GM12878 (cell line): ENCODE measurements at regions not wholly inside any gene's neighbourhood (a gene's known extent, or its start where the extent isn't known, plus 50 kb on each side); places are given as distances from the start of the nearest gene placed in this dataset.

ENCODE experiments used
- ATAC-seq: fragments of 200-7000 bp; cut with Tn5 transposase; 3 replicates; pipeline ENCODE4 v1.9.1; 2020; ENCODE audit warnings: mild to moderate bottlenecking, moderate library complexity
- BruUV-seq: library from RNA; stranded (reverse); fragments of 400-500 nt; replicated peaks from 2 replicates; lab custom pipeline; 2021; lab: Mats Ljungman, UMichigan
- CTCF ChIA-PET: fragments of 300-600 bp; sonication (Branson Sonifier 250); formaldehyde crosslinking; extraction: SDS; loops from one replicate; lab custom pipeline; 2021; ENCODE audit warnings: inconsistent platforms; lab: Yijun Ruan, JAX
- POLR2A ChIA-PET: fragments of 350-600 bp; formaldehyde crosslinking; extraction: SDS; loops from one replicate; lab custom pipeline; 2021; ENCODE audit warnings: inconsistent platforms; lab: Charles Lee
- RAD21 ChIA-PET: fragments of 300-600 bp; sonication (Branson Sonifier 250); formaldehyde crosslinking; loops from one replicate; lab custom pipeline; 2023; ENCODE audit warnings: antibody characterized with exemption; ENCODE audit not compliant: unreplicated experiment; lab: Charles Lee
- SMC1A ChIA-PET: fragments of 300-600 bp; sonication (Branson Sonifier 250); formaldehyde crosslinking; loops from one replicate; lab custom pipeline; 2023; ENCODE audit not compliant: unreplicated experiment, uncharacterized antibody; lab: Charles Lee
- DNase-seq: peaks from one replicate; pipeline ENCODE4 v3.0.0-alpha.2; 2011; ENCODE audit warnings: low read depth, low spot score
- FAIRE-seq: peaks from 3 replicates; lab custom pipeline; 2011; peaks lifted over from hg19 to GRCh38; lab: Jason Lieb, UNC
- H2AFZ ChIP-seq: 2 replicates; pipeline ENCODE4 v1.6.0; 2011; ENCODE audit warnings: low read depth, low read length, control low read depth; ENCODE audit not compliant: control insufficient read depth
- H3K27ac ChIP-seq: 2 replicates; pipeline ENCODE4 v1.5.1; 2011; ENCODE audit warnings: control low read depth; ENCODE audit not compliant: control insufficient read depth, insufficient read depth
- H3K27me3 ChIP-seq, 2 experiments: replicated peaks in 1 of 2; 2 replicates each; pipeline versions ENCODE4 v1.6.0 to v1.6.1; 2011; ENCODE audit warnings: low read length in 1 of 2; ENCODE audit not compliant: control insufficient read depth in 2 of 2, insufficient read depth in 2 of 2
- H3K36me3 ChIP-seq, 2 experiments: 2 replicates each; pipeline ENCODE4 v1.5.1; 2011; ENCODE audit warnings: low read length in 1 of 2; ENCODE audit not compliant: control insufficient read depth in 2 of 2, insufficient read depth in 2 of 2
- H3K4me1 ChIP-seq: 2 replicates; pipeline ENCODE4 v1.6.1; 2011; ENCODE audit warnings: mild to moderate bottlenecking, low read length, moderate library complexity, mixed read lengths; ENCODE audit not compliant: control insufficient read depth, insufficient read depth
- H3K4me2 ChIP-seq: 2 replicates; pipeline ENCODE4 v1.6.0; 2011; ENCODE audit warnings: control low read depth; ENCODE audit not compliant: control insufficient read depth, insufficient read depth
- H3K4me3 ChIP-seq: fragments of 200-600 bp; sonication (generic); 2 replicates; pipeline ENCODE4 v1.5.1; 2016
- H3K79me2 ChIP-seq: 2 replicates; pipeline ENCODE4 v1.6.0; 2011; ENCODE audit warnings: low read length; ENCODE audit not compliant: control insufficient read depth, insufficient read depth
- H3K9ac ChIP-seq: 2 replicates; pipeline ENCODE4 v1.8.0; 2011; ENCODE audit warnings: low read length, control low read depth, mixed read lengths; ENCODE audit not compliant: control insufficient read depth, insufficient read depth
- H3K9me3 ChIP-seq: replicated peaks from 3 replicates; pipeline ENCODE4 v1.5.1; 2011; ENCODE audit warnings: mild to moderate bottlenecking, low read length; ENCODE audit not compliant: control insufficient read depth, insufficient read depth
- H4K20me1 ChIP-seq: 2 replicates; pipeline ENCODE4 v1.6.0; 2011; ENCODE audit not compliant: control insufficient read depth, insufficient read depth
- CBFB ChIP-seq: IDR thresholded peaks from 2 replicates; pipeline ENCODE4 v1.6.1; 2016; ENCODE audit warnings: antibody characterized with exemption, low read depth
- EZH2 ChIP-seq: IDR thresholded peaks from 2 replicates; pipeline ENCODE4 v1.6.1; 2012; ENCODE audit warnings: low read depth, mild to moderate bottlenecking, control low read depth, inconsistent platforms, low read length, borderline replicate concordance; ENCODE audit not compliant: control insufficient read depth
- KAT2A ChIP-seq: conservative IDR thresholded peaks from 2 replicates; pipeline ENCODE4 v1.6.1; 2011; ENCODE audit warnings: low read depth, low read length; ENCODE audit not compliant: control insufficient read depth
- MTA3 ChIP-seq: IDR thresholded peaks from 2 replicates; pipeline ENCODE4 v1.6.1; 2012; ENCODE audit warnings: low read length, inconsistent platforms, borderline replicate concordance
- SIN3A ChIP-seq: IDR thresholded peaks from 2 replicates; pipeline ENCODE4 v1.6.1; 2012; ENCODE audit warnings: low read depth, low read length, improper control_type of control experiment
- SP1 ChIP-seq: IDR thresholded peaks from one replicate; pipeline ENCODE4 v1.6.1; 2011; ENCODE audit warnings: low read depth, low read length
- SUPT20H ChIP-seq: IDR thresholded peaks from 2 replicates; pipeline ENCODE4 v1.6.1; 2011; ENCODE audit warnings: low read depth, mild to moderate bottlenecking, low read length, moderate library complexity, borderline replicate concordance; ENCODE audit not compliant: control insufficient read depth
- WGBS: methylation state at CpG from one replicate; pipeline ENCODE4 v1.1.6; 2016; ENCODE audit warnings: low lambda C conversion rate; ENCODE audit not compliant: insufficient replicate concordance, insufficient coverage; ENCODE audit errors: missing lambda C conversion rate; 5-methylcytosine and 5-hydroxymethylcytosine counted together
- in situ Hi-C: fragments of 300-500 bp; cut with MboI; formaldehyde crosslinking; loops from 9 replicates; pipeline ENCODE4 v1.14.3; 2018; ENCODE audit warnings: mixed read lengths
- intact Hi-C: fragments of 100-400 bp; cut with micrococcal nuclease; formaldehyde crosslinking; loops from one replicate; pipeline ENCODE4 v1.14.2; 2022; ENCODE audit not compliant: unreplicated experiment
- TF ChIP-seq, protein P1 (sequence below): fragments of 450-650 bp; IDR thresholded peaks from 2 replicates; pipeline ENCODE4 v1.6.1; 2017; ENCODE audit warnings: borderline replicate concordance
- TF ChIP-seq, protein P2 (sequence below): IDR thresholded peaks from 2 replicates; pipeline ENCODE4 v1.6.1; 2011; ENCODE audit warnings: mild to moderate bottlenecking, low read depth, low read length, moderate library complexity; ENCODE audit not compliant: insufficient replicate concordance
- TF ChIP-seq, protein P3 (sequence below): fragments of 450-650 bp; IDR thresholded peaks from 2 replicates; pipeline ENCODE4 v1.6.1; 2018; ENCODE audit warnings: borderline replicate concordance, mild to moderate bottlenecking; ENCODE audit not compliant: partially characterized antibody
- TF ChIP-seq, protein P4 (sequence below): fragments of 450-650 bp; IDR thresholded peaks from 2 replicates; pipeline ENCODE4 v1.6.1; 2017; ENCODE audit warnings: mild to moderate bottlenecking

DNA sequence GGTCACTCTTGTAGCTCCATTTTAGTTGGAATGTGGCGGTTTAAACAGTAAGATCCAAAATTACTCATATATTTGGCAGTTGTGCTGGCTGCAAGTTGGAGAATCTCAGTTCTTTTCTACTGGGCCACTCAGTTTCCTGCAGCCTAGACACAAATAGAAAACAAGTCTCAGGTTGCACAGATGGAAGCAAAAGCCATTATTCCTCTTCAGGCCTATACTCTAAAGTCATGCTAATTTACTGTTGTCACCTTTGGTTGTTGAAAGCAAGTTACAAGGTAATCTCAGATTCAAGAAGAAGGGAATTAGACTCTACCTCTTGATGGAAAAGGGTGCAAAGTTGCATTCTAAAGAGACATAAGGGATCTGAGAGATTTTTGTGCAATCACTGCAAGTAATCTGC, 345.4 kb downstream of the ADAM29 start:
- H3K9me3 ChIP-seq = no peaks in the 10 kb centered on the region
- no peak overlapping the region for H3K4me2 ChIP-seq
- FAIRE-seq (no peak), DNase-seq (no peak), ATAC-seq (no peak)
- SMC1A ChIA-PET = no interaction called here
- no peak overlapping the region for H3K4me3 ChIP-seq
- in situ Hi-C loops = no loop called here
- no peaks in the 10 kb centered on the region for H3K27me3 ChIP-seq
- no peak overlapping the region for H2AFZ ChIP-seq
- intact Hi-C loops = no loop called here
- H3K9ac ChIP-seq = no peak overlapping the region
- CTCF ChIA-PET = no interaction called here
- 14% methylated on average over 1 of the region's 1 CpG for WGBS
- no peak for TF ChIP-seq MTA3
- TF ChIP-seq, protein P1, sequence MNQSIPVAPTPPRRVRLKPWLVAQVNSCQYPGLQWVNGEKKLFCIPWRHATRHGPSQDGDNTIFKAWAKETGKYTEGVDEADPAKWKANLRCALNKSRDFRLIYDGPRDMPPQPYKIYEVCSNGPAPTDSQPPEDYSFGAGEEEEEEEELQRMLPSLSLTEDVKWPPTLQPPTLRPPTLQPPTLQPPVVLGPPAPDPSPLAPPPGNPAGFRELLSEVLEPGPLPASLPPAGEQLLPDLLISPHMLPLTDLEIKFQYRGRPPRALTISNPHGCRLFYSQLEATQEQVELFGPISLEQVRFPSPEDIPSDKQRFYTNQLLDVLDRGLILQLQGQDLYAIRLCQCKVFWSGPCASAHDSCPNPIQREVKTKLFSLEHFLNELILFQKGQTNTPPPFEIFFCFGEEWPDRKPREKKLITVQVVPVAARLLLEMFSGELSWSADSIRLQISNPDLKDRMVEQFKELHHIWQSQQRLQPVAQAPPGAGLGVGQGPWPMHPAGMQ = no peak
- no peak for TF ChIP-seq CBFB
- no peak for TF ChIP-seq SIN3A
- TF ChIP-seq EZH2 = no peak
- TF ChIP-seq, protein P2, sequence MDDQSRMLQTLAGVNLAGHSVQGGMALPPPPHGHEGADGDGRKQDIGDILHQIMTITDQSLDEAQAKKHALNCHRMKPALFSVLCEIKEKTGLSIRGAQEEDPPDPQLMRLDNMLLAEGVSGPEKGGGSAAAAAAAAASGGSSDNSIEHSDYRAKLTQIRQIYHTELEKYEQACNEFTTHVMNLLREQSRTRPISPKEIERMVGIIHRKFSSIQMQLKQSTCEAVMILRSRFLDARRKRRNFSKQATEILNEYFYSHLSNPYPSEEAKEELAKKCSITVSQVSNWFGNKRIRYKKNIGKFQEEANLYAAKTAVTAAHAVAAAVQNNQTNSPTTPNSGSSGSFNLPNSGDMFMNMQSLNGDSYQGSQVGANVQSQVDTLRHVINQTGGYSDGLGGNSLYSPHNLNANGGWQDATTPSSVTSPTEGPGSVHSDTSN = no peak
- TF ChIP-seq, protein P3, sequence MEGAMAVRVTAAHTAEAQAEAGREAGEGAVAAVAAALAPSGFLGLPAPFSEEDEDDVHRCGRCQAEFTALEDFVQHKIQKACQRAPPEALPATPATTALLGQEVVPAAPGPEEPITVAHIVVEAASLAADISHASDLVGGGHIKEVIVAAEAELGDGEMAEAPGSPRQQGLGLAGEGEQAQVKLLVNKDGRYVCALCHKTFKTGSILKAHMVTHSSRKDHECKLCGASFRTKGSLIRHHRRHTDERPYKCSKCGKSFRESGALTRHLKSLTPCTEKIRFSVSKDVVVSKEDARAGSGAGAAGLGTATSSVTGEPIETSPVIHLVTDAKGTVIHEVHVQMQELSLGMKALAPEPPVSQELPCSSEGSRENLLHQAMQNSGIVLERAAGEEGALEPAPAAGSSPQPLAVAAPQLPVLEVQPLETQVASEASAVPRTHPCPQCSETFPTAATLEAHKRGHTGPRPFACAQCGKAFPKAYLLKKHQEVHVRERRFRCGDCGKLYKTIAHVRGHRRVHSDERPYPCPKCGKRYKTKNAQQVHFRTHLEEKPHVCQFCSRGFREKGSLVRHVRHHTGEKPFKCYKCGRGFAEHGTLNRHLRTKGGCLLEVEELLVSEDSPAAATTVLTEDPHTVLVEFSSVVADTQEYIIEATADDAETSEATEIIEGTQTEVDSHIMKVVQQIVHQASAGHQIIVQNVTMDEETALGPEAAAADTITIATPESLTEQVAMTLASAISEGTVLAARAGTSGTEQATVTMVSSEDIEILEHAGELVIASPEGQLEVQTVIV = no peak
- TF ChIP-seq SP1 = no peak
- TF ChIP-seq, protein P4, sequence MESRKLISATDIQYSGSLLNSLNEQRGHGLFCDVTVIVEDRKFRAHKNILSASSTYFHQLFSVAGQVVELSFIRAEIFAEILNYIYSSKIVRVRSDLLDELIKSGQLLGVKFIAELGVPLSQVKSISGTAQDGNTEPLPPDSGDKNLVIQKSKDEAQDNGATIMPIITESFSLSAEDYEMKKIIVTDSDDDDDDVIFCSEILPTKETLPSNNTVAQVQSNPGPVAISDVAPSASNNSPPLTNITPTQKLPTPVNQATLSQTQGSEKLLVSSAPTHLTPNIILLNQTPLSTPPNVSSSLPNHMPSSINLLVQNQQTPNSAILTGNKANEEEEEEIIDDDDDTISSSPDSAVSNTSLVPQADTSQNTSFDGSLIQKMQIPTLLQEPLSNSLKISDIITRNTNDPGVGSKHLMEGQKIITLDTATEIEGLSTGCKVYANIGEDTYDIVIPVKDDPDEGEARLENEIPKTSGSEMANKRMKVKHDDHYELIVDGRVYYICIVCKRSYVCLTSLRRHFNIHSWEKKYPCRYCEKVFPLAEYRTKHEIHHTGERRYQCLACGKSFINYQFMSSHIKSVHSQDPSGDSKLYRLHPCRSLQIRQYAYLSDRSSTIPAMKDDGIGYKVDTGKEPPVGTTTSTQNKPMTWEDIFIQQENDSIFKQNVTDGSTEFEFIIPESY = no peak
- TF ChIP-seq SUPT20H = no peak
- no peak for TF ChIP-seq KAT2A
- no peaks in the 10 kb centered on the region for H3K4me1 ChIP-seq
- no peaks in the 10 kb centered on the region for H3K36me3 ChIP-seq
- RAD21 ChIA-PET = no interaction called here
- no TSS peak for BruUV-seq
- H4K20me1 ChIP-seq = no peaks in the 10 kb centered on the region
- POLR2A ChIA-PET = no interaction called here
- no peak overlapping the region for H3K27ac ChIP-seq
- no peaks in the 10 kb centered on the region for H3K79me2 ChIP-seq
